A549 (cell line): ENCODE measurements at regions not wholly inside any gene's neighbourhood (a gene's known extent, or its start where the extent isn't known, plus 50 kb on each side); places are given as distances from the start of the nearest gene placed in this dataset.

Experiments used
- ATAC-seq, 2 experiments: fragments of 200-7000 bp in 1 of 2; fragments of >200 bp in 1 of 2; cut with Nextera tagmentation in 1 of 2; cut with Tn5 transposase in 1 of 2; 3 replicates each; pipeline versions ENCODE4 v1.8.0 to v1.9.1; 2018 to 2020; ENCODE audit warnings: mild to moderate bottlenecking in 1 of 2, moderate library complexity in 1 of 2
- CTCF ChIA-PET: fragments of 300-600 bp; sonication (Branson Sonifier 250); formaldehyde crosslinking; extraction: SDS; loops from one replicate; lab custom pipeline; 2021; ENCODE audit warnings: antibody characterized with exemption, inconsistent platforms; lab: Yijun Ruan, JAX
- POLR2A ChIA-PET: fragments of 350-600 bp; formaldehyde crosslinking; extraction: SDS; loops from one replicate; lab custom pipeline; 2021; ENCODE audit warnings: antibody characterized with exemption, inconsistent platforms; lab: Yijun Ruan, JAX
- DNase-seq, 2 experiments: peaks; one replicate each; pipeline versions ENCODE4 v3.0.0 to v3.0.0-alpha.2; 2011 to 2016; ENCODE audit warnings: low read depth in 1 of 2, low spot score in 1 of 2
- FAIRE-seq: peaks from 2 replicates; lab custom pipeline; 2011; peaks lifted over from hg19 to GRCh38; lab: Jason Lieb, UNC
- H3K27ac ChIP-seq, 2 experiments: fragments of >200 bp; sonication (Bioruptor Twin); formaldehyde crosslinking; 3 replicates each; pipeline ENCODE4 v1.5.1; 2016 to 2017
- H3K4me1 ChIP-seq: fragments of >200 bp; sonication (Bioruptor Twin); formaldehyde crosslinking; 3 replicates; pipeline ENCODE4 v1.6.1; 2016
- H3K4me2 ChIP-seq: fragments of >200 bp; sonication (Bioruptor Twin); formaldehyde crosslinking; 3 replicates; pipeline ENCODE4 v1.6.1; 2016
- H3K4me3 ChIP-seq: fragments of >200 bp; sonication (Bioruptor Twin); formaldehyde crosslinking; 3 replicates; pipeline ENCODE4 v1.5.1; 2016
- H3K9me3 ChIP-seq: fragments of >200 bp; sonication (Bioruptor Twin); formaldehyde crosslinking; 3 replicates; pipeline ENCODE4 v1.6.1; 2016
- CBX8 ChIP-seq: fragments of 200-600 bp; sonication (generic); IDR thresholded peaks from 2 replicates; pipeline ENCODE4 v1.6.1; 2016
- CHD2 ChIP-seq: fragments of 150-350 bp; IDR thresholded peaks from 2 replicates; pipeline ENCODE4 v1.6.1; 2014; ENCODE audit warnings: low read length; ENCODE audit not compliant: partially characterized antibody
- EHMT2 ChIP-seq: fragments of 200-600 bp; sonication (generic); IDR thresholded peaks from 2 replicates; pipeline ENCODE4 v1.6.1; 2016; ENCODE audit warnings: antibody characterized with exemption, low read depth, mild to moderate bottlenecking, moderate library complexity
- ESRRA ChIP-seq: fragments of 150-350 bp; IDR thresholded peaks from 2 replicates; pipeline ENCODE4 v1.6.1; 2014; ENCODE audit warnings: mild to moderate bottlenecking, low read length, borderline replicate concordance
- FOSB ChIP-seq: fragments of 250-450 bp; sonication (Bioruptor Pico); IDR thresholded peaks from 2 replicates; pipeline ENCODE4 v1.5.0; 2020; ENCODE audit warnings: mild to moderate bottlenecking, moderate library complexity
- HDAC2 ChIP-seq: fragments of 200-600 bp; sonication (generic); IDR thresholded peaks from 2 replicates; pipeline ENCODE4 v1.6.1; 2016
- HES2 ChIP-seq: fragments of >200 bp; sonication (Bioruptor Twin); formaldehyde crosslinking; IDR thresholded peaks from 2 replicates; pipeline ENCODE4 v1.6.1; 2016
- HOXB5 ChIP-seq: fragments of 250-450 bp; sonication (Bioruptor Pico); IDR thresholded peaks from 2 replicates; pipeline ENCODE4 v1.5.0; 2020; ENCODE audit warnings: mild to moderate bottlenecking, moderate library complexity
- MAX ChIP-seq: IDR thresholded peaks from 2 replicates; pipeline ENCODE4 v1.6.1; 2012
- MAZ ChIP-seq: fragments of 150-350 bp; IDR thresholded peaks from 2 replicates; pipeline ENCODE4 v1.6.1; 2014; ENCODE audit warnings: antibody characterized with exemption, low read depth, low read length, borderline replicate concordance
- NPAS2 ChIP-seq: fragments of 250-450 bp; sonication (Bioruptor Pico); IDR thresholded peaks from 2 replicates; pipeline ENCODE4 v1.8.0; 2022; ENCODE audit warnings: mild to moderate bottlenecking, moderate library complexity, borderline replicate concordance
- NR3C1 ChIP-seq: fragments of >200 bp; sonication (Bioruptor Twin); formaldehyde crosslinking; IDR thresholded peaks from 3 replicates; pipeline ENCODE4 v1.6.1; 2017
- PHF8 ChIP-seq: fragments of 200-600 bp; sonication (generic); IDR thresholded peaks from 2 replicates; pipeline ENCODE4 v1.6.1; 2016; ENCODE audit warnings: low read depth, mild to moderate bottlenecking, antibody characterized with exemption, moderate library complexity, borderline replicate concordance
- POLR2AphosphoS2 ChIP-seq: conservative IDR thresholded peaks from 2 replicates; pipeline ENCODE4 v1.6.1; 2012; ENCODE audit warnings: low read length, improper control_type of control experiment, inconsistent platforms
- RNF2 ChIP-seq: fragments of 200-600 bp; sonication (generic); IDR thresholded peaks from 2 replicates; pipeline ENCODE4 v1.6.1; 2016; ENCODE audit warnings: low read depth, mild to moderate bottlenecking, antibody characterized with exemption, moderate library complexity, borderline replicate concordance
- USF2 ChIP-seq: fragments of 450-650 bp; IDR thresholded peaks from 2 replicates; pipeline ENCODE4 v1.6.1; 2014; ENCODE audit warnings: antibody characterized with exemption
- ZSCAN20 ChIP-seq: fragments of 250-450 bp; sonication (Bioruptor Pico); IDR thresholded peaks from 2 replicates; pipeline ENCODE4 v1.8.0; 2022; ENCODE audit warnings: mild to moderate bottlenecking, moderate library complexity
- WGBS: methylation state at CpG from one replicate; pipeline ENCODE4 v1.1.6; 2017; ENCODE audit errors: missing lambda C conversion rate; 5-methylcytosine and 5-hydroxymethylcytosine counted together
- TF ChIP-seq, protein P1 (sequence below): fragments of 250-450 bp; sonication (Bioruptor Pico); IDR thresholded peaks from 2 replicates; pipeline ENCODE4 v1.5.0; 2020; ENCODE audit warnings: low read depth, mild to moderate bottlenecking, moderate library complexity
- TF ChIP-seq, protein P2 (sequence below): IDR thresholded peaks from 2 replicates; pipeline ENCODE4 v1.6.1; 2012; ENCODE audit warnings: low read depth, borderline replicate concordance
- TF ChIP-seq, protein P3 (sequence below): fragments of >200 bp; sonication (Bioruptor Twin); formaldehyde crosslinking; IDR thresholded peaks from 3 replicates; pipeline ENCODE4 v1.5.1; 2016

DNA sequence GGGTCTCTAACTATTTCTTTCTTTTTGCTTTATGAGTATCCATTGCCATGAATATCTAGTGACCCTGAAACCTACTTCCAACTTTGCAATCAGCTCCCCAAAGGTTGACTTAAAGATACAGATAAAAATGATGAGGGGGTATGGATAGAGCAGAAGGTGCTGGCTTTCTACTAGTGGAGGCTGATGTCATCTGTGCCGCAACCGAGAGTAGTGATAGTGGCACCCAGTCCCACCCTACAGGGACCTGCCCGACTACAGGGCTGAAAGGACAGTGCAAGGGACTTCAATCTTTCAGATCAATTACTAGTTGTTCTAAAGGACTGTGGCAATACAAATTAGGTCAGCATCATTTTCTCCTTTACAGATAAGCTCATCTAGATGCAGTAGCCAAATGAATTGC, 806.0 kb downstream of the VRK1 start:
- Histone ChIP-seq H3K27ac (no peak overlapping the region), H3K4me1 (no peaks in the 10 kb centered on the region), H3K9me3 (no peaks in the 10 kb centered on the region), H3K4me3 (no peak overlapping the region), H3K4me2 (no peak overlapping the region)
- POLR2A ChIA-PET: no interaction called here
- CTCF ChIA-PET: no interaction called here
- FAIRE-seq (no peak), ATAC-seq (no peak), DNase-seq (no peak)
- 32% methylated on average over 3 of the region's 3 CpGs for WGBS
- TF ChIP-seq, protein P1, sequence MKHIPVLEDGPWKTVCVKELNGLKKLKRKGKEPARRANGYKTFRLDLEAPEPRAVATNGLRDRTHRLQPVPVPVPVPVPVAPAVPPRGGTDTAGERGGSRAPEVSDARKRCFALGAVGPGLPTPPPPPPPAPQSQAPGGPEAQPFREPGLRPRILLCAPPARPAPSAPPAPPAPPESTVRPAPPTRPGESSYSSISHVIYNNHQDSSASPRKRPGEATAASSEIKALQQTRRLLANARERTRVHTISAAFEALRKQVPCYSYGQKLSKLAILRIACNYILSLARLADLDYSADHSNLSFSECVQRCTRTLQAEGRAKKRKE: no peak
- no peak for TF ChIP-seq FOSB (CRISPR knock-in tag)
- TF ChIP-seq CHD2: no peak
- no peak for TF ChIP-seq MAZ
- TF ChIP-seq, protein P2, sequence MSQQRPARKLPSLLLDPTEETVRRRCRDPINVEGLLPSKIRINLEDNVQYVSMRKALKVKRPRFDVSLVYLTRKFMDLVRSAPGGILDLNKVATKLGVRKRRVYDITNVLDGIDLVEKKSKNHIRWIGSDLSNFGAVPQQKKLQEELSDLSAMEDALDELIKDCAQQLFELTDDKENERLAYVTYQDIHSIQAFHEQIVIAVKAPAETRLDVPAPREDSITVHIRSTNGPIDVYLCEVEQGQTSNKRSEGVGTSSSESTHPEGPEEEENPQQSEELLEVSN: no peak
- TF ChIP-seq MAX: no peak
- no peak for TF ChIP-seq EHMT2
- TF ChIP-seq ZSCAN20 (CRISPR knock-in tag): no peak

DNA sequence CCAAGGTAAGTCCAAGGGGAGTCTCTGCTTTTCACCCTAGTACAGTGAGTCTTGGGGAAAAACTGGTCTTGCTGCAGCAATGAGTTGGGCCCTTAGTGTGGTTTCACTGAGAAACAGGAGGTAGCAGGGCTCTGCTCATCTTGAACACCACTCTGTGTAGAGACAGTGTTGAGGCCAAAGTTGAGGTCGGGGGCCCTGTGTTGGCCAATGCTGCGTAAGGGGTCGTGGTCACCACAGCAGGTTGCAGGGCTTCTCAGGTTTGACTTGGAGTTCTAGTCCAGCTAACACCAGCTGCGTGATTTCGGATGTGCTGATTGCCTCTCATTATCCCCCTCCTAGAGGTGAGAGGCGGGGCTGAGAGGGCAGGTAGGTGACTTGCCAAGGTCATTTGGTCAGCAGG, 807.5 kb downstream of the VRK1 start:
- ATAC-seq: no peak
- no peaks in the 10 kb centered on the region for H3K9me3 ChIP-seq
- DNase-seq: no peak
- POLR2A ChIA-PET: no interaction called here
- CTCF ChIA-PET: interaction anchor here (0.7 kb wide), 1 partner anchor 86 kb away, joined by 3 read pairs; no protein-coding TSS in a partner anchor
- no peak overlapping the region for H3K4me2 ChIP-seq
- H3K4me3 ChIP-seq: no peak overlapping the region
- H3K27ac ChIP-seq: no peak overlapping the region
- no peak for FAIRE-seq
- no peaks in the 10 kb centered on the region for H3K4me1 ChIP-seq
- WGBS: 4% methylated on average over 6 of the region's 6 CpGs
- TF ChIP-seq HES2: no peak
- TF ChIP-seq CBX8: no peak
- TF ChIP-seq POLR2AphosphoS2: no peak
- TF ChIP-seq HDAC2: no peak
- TF ChIP-seq USF2: no peak
- no peak for TF ChIP-seq HOXB5 (CRISPR knock-in tag)
- TF ChIP-seq RNF2: no peak
- no peak for TF ChIP-seq PHF8
- TF ChIP-seq, protein P2: no peak
- TF ChIP-seq NPAS2 (CRISPR knock-in tag): no peak
- TF ChIP-seq CHD2: no peak
- no peak for TF ChIP-seq ESRRA
- TF ChIP-seq, protein P3, sequence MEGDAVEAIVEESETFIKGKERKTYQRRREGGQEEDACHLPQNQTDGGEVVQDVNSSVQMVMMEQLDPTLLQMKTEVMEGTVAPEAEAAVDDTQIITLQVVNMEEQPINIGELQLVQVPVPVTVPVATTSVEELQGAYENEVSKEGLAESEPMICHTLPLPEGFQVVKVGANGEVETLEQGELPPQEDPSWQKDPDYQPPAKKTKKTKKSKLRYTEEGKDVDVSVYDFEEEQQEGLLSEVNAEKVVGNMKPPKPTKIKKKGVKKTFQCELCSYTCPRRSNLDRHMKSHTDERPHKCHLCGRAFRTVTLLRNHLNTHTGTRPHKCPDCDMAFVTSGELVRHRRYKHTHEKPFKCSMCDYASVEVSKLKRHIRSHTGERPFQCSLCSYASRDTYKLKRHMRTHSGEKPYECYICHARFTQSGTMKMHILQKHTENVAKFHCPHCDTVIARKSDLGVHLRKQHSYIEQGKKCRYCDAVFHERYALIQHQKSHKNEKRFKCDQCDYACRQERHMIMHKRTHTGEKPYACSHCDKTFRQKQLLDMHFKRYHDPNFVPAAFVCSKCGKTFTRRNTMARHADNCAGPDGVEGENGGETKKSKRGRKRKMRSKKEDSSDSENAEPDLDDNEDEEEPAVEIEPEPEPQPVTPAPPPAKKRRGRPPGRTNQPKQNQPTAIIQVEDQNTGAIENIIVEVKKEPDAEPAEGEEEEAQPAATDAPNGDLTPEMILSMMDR: no peak
- no peak for TF ChIP-seq NR3C1
- TF ChIP-seq, all 56 proteins: peak for 0
